Epithelial cell of proximal tubule (primary cell): ENCODE measurements at regions not wholly inside any gene's neighbourhood (a gene's known extent, or its start where the extent isn't known, plus 50 kb on each side); places are given as distances from the start of the nearest gene placed in this dataset.

ENCODE experiments used
- DNase-seq: peaks from one replicate; pipeline ENCODE4 v3.0.0-alpha.2; 2011; ENCODE audit warnings: low read depth
- H3K4me3 ChIP-seq: 2 replicates; pipeline ENCODE4 v1.5.1; 2011; ENCODE audit warnings: low read depth, mild to moderate bottlenecking, low read length
- TF ChIP-seq, protein P1 (sequence below): conservative IDR thresholded peaks from 2 replicates; pipeline ENCODE4 v1.5.1; 2012; ENCODE audit warnings: low read depth, mild to moderate bottlenecking, low read length

DNA sequence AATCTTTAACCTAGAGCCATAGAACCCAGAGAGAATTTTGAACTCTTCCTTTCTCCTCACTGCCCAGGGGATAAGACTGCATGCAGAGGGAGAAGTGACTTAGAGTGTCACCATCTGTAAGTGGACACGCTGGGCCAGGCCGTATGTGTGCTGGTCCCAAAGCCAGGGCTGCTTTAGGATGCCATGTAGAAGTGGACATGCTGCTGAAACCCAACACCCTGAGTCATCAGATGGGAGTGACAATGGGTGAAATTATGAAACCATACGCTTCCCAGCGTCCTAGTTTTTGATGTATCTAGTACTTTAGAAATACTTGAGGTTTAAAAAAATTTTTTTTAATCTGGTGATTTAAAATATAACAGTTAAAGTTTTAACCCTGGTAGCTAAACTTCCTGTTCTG lies 191.1 kb downstream of the FNDC1 start:
- no peak overlapping the region for H3K4me3 ChIP-seq
- no peak for DNase-seq
- TF ChIP-seq, protein P1, sequence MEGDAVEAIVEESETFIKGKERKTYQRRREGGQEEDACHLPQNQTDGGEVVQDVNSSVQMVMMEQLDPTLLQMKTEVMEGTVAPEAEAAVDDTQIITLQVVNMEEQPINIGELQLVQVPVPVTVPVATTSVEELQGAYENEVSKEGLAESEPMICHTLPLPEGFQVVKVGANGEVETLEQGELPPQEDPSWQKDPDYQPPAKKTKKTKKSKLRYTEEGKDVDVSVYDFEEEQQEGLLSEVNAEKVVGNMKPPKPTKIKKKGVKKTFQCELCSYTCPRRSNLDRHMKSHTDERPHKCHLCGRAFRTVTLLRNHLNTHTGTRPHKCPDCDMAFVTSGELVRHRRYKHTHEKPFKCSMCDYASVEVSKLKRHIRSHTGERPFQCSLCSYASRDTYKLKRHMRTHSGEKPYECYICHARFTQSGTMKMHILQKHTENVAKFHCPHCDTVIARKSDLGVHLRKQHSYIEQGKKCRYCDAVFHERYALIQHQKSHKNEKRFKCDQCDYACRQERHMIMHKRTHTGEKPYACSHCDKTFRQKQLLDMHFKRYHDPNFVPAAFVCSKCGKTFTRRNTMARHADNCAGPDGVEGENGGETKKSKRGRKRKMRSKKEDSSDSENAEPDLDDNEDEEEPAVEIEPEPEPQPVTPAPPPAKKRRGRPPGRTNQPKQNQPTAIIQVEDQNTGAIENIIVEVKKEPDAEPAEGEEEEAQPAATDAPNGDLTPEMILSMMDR, result no peak

DNA sequence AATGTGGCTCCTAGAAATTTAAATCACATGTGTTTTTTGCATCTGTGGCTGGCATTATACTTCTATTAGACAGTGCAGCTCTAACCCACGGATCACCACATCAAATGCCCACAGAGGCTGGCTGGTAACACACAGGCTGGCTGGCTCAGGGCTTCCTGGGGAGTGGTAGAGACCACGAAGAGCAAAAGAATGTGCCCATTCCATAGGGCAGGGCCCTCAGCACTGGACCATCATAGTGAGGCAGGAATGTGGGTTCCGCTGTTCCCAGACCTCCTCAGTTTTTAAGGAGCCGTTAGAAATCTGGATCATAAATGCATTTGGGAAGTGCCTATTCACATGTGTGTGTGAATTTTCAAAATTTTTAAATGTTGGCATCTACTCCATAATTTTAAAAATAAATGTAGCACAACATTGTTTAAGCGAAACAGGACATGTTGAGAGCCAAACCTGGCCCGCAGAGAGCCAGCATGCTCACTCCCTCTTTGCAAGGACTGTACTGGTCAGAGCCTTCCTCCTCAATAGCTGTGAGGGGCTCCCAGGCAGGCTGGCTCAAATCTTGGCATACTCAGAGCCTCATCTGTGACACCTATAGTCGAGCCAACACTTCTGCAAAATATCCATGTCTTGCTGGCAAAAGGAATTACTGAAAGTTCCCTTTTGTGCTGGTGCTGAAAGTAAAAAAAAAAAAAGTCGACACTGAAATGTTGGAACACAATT lies 190.5 kb downstream of the FNDC1 start:
- TF ChIP-seq, protein P1, result no peak
- H3K4me3 ChIP-seq, result no peak overlapping the region
- DNase-seq, result no peak

DNA sequence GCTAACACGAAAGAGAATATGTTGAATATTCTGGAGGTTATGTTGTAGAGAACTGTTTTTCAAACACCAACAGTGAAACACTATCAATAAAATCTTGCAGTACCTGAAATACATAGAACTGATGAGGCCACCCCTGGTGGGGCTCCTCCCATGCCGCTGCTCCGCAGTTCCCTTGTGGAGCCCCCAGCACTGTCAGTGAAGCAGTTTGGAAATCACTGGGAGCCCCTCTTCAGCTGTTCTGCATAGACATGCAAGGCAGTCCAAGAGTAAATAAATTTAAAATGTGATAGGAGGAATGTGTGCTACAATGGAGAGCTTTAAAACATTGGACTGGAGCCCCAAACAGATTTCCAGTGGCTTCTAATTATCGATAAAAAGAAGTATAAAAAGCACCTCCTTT lies 189.4 kb downstream of the FNDC1 start:
- no peak for DNase-seq
- TF ChIP-seq, protein P1, result no peak
- no peak overlapping the region for H3K4me3 ChIP-seq

DNA sequence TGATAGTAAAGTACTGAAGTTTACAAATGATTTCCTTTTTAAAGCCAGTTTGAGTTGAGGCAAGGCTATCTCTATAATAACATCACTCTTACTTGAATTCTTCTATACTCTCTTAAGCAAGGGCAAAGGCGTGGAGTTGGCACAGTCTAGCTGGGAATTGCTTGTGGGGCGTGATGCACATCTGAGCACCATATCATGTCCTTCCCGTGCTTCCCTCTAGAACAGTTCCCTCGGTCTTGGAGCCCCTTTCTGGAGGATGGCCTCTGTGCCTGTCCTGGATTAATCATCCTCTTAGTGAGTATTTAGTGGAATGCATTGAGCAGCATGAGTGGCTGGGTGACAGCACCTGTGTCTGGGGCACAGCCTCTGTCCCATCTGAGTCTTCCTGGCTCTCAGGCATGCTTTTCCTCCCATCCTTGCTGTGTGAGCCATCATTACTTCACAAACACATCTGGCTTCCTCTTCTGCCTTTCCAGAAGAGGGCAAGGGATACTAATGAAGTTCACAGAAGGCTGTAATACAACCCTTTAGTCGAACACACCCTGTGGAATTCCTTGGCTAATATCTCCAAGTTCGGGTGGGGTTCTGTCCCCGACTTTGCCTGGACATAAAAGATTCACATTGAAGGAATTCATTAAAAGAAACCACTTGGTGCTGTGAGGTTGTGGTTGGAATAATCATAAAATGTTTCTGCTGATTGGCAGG lies 188.2 kb downstream of the FNDC1 start:
- no peak for DNase-seq
- H3K4me3 ChIP-seq, result no peak overlapping the region
- TF ChIP-seq, protein P1, result no peak

DNA sequence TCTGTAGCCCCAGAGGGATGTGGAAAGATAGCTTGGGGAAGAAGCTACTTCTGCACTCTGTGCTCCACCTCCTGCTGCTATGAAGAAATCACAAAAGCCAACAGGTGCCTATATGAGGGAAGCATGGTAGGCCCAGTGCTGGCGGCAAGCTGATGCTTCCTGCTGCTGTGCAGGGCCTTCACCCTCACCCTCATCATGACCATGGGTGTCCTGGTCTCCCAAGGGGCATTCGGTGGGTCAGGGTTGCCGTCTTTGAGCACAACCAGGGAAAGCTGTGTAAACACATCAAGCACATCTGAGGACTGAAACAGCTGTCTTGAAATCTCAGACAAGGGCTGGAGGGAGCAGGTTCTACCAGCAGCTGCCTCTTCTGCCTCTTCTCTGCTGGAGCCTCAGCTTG lies 184.0 kb downstream of the FNDC1 start:
- TF ChIP-seq, protein P1, result no peak
- H3K4me3 ChIP-seq, result no peak overlapping the region
- DNase-seq, result no peak

DNA sequence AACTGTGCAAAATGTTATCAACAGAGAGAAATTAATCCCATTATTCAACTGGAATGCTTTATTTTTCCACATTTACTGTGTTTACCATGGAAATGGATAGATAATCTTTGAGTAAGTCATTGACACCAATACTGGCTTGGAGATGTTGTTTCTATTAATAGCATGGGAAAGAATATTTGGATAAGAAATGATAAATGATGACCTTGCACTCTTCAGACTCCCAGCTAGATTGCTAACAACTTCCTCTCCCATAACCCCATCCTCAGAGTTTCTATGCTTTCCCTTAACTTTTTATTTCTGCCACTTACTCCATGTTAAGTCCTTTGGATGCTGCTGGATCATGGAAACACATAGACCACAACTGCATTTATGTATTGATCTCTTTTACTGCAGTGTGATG lies 182.5 kb downstream of the FNDC1 start:
- DNase-seq, result no peak
- TF ChIP-seq, protein P1, result no peak
- no peak overlapping the region for H3K4me3 ChIP-seq

DNA sequence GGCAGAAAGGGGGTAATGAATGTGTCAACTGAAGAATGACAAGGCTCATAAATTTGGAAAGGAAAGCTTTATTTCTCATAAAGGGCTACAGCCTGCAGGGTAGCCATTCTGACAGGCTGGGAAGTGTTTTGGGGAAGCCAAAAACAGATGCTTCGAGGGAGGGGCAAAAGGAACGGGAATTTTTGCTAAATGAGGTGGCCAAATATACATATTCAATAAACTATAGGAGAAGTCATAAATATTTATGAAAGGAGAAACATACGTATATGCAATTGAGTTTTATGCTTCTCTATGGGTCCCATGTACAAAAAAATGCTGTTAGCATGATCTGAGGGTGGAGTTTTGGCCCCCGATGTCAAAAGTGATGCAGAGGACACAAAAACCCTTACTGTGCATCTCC lies 180.7 kb downstream of the FNDC1 start:
- no peak overlapping the region for H3K4me3 ChIP-seq
- TF ChIP-seq, protein P1, result no peak
- DNase-seq, result no peak
